GM10266 (cell line): ENCODE measurements at regions not wholly inside any gene's neighbourhood (a gene's known extent, or its start where the extent isn't known, plus 50 kb on each side); places are given as distances from the start of the nearest gene placed in this dataset.

Source experiments
- DNase-seq: peaks from one replicate; pipeline ENCODE4 v3.0.0; 2012; ENCODE audit errors: extremely low spot score
- CTCF ChIP-seq: IDR thresholded peaks from 2 replicates; pipeline ENCODE4 v1.5.1; 2012; ENCODE audit warnings: mild to moderate bottlenecking, low read depth; ENCODE audit not compliant: control insufficient read depth, insufficient read depth; ENCODE audit errors: missing control alignments

GRCh38 chr12:127811988-127812387 lies 455.0 kb upstream of the TMEM132C start:
- no peak for DNase-seq
- no peak for TF ChIP-seq CTCF

DNA sequence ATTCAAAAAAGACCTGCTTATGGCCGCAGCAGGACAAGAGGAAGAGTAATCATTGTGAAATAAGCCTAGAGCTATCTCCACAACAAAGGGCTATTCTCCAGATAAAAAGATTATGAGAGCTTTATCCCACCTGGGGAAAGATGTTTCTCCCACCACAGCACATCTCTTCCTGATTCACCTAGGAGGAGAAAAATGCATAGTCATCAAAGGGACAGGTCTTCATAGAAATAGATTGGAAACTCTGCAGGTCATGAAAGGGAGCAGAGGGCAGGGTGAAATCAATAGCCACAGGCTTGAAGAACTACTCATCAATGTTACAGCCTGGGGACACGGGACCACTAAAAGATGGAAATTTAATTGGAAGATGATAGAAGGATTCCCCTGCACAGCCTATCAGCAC lies 453.8 kb upstream of the TMEM132C start:
- TF ChIP-seq CTCF: no peak
- DNase-seq: no peak

DNA sequence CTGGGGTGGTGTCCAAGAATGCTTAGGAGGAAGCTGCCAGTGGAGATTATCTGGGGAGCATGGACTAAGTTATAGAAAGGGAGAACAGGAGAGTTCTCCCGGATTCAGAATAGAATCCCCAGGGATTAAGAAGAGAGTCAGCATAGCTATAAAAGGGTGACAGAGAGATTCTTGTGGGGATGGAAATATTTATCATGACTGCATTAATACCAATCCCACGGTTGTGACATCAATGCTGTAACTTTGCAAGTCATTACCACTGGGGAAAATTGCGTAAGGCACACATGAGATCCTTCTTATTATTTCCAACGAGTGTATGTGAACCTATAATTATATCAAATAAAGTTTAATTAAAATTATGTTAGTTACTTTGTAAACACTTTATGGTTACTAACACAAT lies 447.9 kb upstream of the TMEM132C start:
- DNase-seq: no peak
- TF ChIP-seq CTCF: no peak

- DNase-seq: no peak
- TF ChIP-seq CTCF: no peak
These were observed 446.7 kb upstream of the TMEM132C start for GRCh38 chr12:127820271-127820670.

- no peak for DNase-seq
- no peak for TF ChIP-seq CTCF
These were observed 446.1 kb upstream of the TMEM132C start for GRCh38 chr12:127820846-127821245.

DNA sequence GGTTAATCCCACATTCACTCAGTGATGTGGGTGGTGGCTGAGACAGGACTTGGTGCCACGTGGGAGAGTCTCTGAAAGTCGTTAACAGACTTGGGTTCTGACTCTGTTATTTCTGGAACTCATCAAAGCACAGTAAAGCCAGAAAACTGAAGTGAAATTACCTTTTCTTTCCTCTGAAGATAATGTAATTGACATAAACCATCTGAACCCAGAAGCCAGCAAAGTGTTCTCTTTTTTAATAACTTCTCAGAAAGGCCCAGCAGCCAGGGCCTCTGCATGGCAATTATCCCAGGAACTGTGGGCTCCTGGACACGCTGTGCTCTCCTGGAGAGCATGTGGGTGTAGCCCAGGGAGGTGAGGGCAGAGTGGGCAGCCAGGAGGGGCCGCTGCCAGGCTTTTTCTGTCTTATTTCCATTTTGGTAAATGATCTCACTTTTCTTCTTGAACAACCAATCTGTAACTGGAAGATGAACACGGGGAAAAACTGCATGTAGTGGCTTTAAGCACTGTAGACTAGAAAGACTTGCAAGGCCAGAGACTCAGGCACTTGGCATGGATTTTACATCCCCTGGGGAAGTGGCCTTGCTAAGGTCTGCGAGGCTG lies 444.1 kb upstream of the TMEM132C start:
- DNase-seq: no peak
- no peak for TF ChIP-seq CTCF

DNA sequence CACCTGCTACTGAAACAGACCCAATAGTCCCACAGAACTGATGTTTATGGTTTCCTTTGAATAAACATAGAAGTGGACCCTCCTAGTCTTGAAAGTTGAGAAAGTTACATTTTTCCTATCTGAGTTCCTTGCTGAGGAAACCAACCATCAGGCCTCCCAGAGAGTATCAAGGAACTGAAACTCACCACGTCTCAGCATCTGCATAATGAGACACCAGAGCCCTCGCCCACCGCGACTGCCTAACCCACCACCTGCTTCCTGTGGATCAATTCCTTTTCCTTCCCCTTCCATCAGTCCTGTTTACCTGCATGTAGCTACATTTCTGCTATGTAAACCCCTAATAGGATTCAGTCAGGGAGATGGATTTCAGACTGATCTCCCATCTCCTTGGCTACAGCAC lies 443.2 kb upstream of the TMEM132C start:
- no peak for TF ChIP-seq CTCF

More for the DNA sequence above, 443.2 kb upstream of the TMEM132C start:
- no peak for DNase-seq
